Activated CD4-positive, alpha-beta T cell treated with anti-CD3 and anti-CD28 coated beads, Interleukin-2, amount 10 ng/mL, durations not matched to agents 24 days and 14 days (primary cell): ENCODE measurements at regions not wholly inside any gene's neighbourhood (a gene's known extent, or its start where the extent isn't known, plus 50 kb on each side); places are given as distances from the start of the nearest gene placed in this dataset.

Source experiments
- DNase-seq: peaks from one replicate; pipeline ENCODE4 v3.0.0; 2022
- H3K27ac Mint-ChIP-seq: one replicate; pipeline ENCODE4 v1.8.0; 2022; ENCODE audit warnings: mild to moderate bottlenecking, mixed read lengths
- H3K27me3 Mint-ChIP-seq: one replicate; pipeline ENCODE4 v1.8.0; 2022; ENCODE audit warnings: mixed read lengths
- H3K36me3 Mint-ChIP-seq: one replicate; pipeline ENCODE4 v1.8.0; 2022; ENCODE audit warnings: low read depth, mild to moderate bottlenecking, mixed read lengths
- H3K4me1 Mint-ChIP-seq: one replicate; pipeline ENCODE4 v1.8.0; 2021; ENCODE audit warnings: mixed read lengths
- H3K4me3 Mint-ChIP-seq: one replicate; pipeline ENCODE4 v1.8.0; 2022; ENCODE audit warnings: mild to moderate bottlenecking, moderate library complexity, mixed read lengths
- H3K9me3 Mint-ChIP-seq: one replicate; pipeline ENCODE4 v1.8.0; 2021; ENCODE audit warnings: mixed read lengths
- intact Hi-C: fragments of 100-400 bp; cut with micrococcal nuclease; formaldehyde crosslinking; loops from one replicate; pipeline ENCODE4 v1.15.1; 2023

- H3K4me1 Mint-ChIP-seq = no peaks in the 10 kb centered on the region
- no peaks in the 10 kb centered on the region for H3K9me3 Mint-ChIP-seq
- H3K27ac Mint-ChIP-seq = no peak overlapping the region
- no peaks in the 10 kb centered on the region for H3K36me3 Mint-ChIP-seq
- intact Hi-C loops = no loop called here
- peaks cover 16% of the 10 kb centered on the region for H3K27me3 Mint-ChIP-seq
- DNase-seq = no peak
- no peak overlapping the region for H3K4me3 Mint-ChIP-seq
Observed at GRCh38 chr13:29684441-29684840, 89.0 kb upstream of the SLC7A1 start.

GRCh38 chr13:29683041-29683440 lies 87.6 kb upstream of the SLC7A1 start:
- Mint-ChIP-seq H3K4me1 (no peaks in the 10 kb centered on the region), H3K27me3 (peaks cover 11% of the 10 kb centered on the region), H3K4me3 (no peak overlapping the region), H3K27ac (no peak overlapping the region), H3K9me3 (no peaks in the 10 kb centered on the region), H3K36me3 (no peaks in the 10 kb centered on the region)
- intact Hi-C loops = no loop called here
- no peak for DNase-seq

- no peak overlapping the region for H3K27ac Mint-ChIP-seq
- no peaks in the 10 kb centered on the region for H3K9me3 Mint-ChIP-seq
- no peaks in the 10 kb centered on the region for H3K36me3 Mint-ChIP-seq
- no peak overlapping the region for H3K4me3 Mint-ChIP-seq
- peaks cover 11% of the 10 kb centered on the region for H3K27me3 Mint-ChIP-seq
- H3K4me1 Mint-ChIP-seq = no peaks in the 10 kb centered on the region
- no peak for DNase-seq
- intact Hi-C loops = no loop called here
Observed at GRCh38 chr13:29681864-29682263, 86.4 kb upstream of the SLC7A1 start.

- Mint-ChIP-seq H3K9me3 (no peaks in the 10 kb centered on the region), H3K27ac (no peak overlapping the region), H3K4me3 (no peak overlapping the region), H3K4me1 (no peaks in the 10 kb centered on the region), H3K27me3 (peaks cover 9% of the 10 kb centered on the region), H3K36me3 (no peaks in the 10 kb centered on the region)
- intact Hi-C loops = no loop called here
- no peak for DNase-seq
Observed at GRCh38 chr13:29679396-29680053, 84.0 kb upstream of the SLC7A1 start.

- H3K4me3 Mint-ChIP-seq = no peak overlapping the region
Observed at GRCh38 chr13:29677627-29678026, 82.1 kb upstream of the SLC7A1 start.

GRCh38 chr13:29676941-29677452 lies 81.5 kb upstream of the SLC7A1 start:
- peaks cover 8% of the 10 kb centered on the region for H3K27me3 Mint-ChIP-seq
- no peak for DNase-seq
- no peaks in the 10 kb centered on the region for H3K36me3 Mint-ChIP-seq
- no peak overlapping the region for H3K4me3 Mint-ChIP-seq
- no peaks in the 10 kb centered on the region for H3K9me3 Mint-ChIP-seq
- no peak overlapping the region for H3K27ac Mint-ChIP-seq
- intact Hi-C loops = no loop called here
- H3K4me1 Mint-ChIP-seq = no peaks in the 10 kb centered on the region

More at GRCh38 chr13:29677627-29678026, 82.1 kb upstream of the SLC7A1 start:
- Mint-ChIP-seq H3K9me3 (no peaks in the 10 kb centered on the region), H3K4me1 (no peaks in the 10 kb centered on the region), H3K27me3 (peaks cover 8% of the 10 kb centered on the region), H3K36me3 (no peaks in the 10 kb centered on the region), H3K27ac (no peak overlapping the region)
- intact Hi-C loops = no loop called here
- no peak for DNase-seq

GRCh38 chr13:29676535-29676934 lies 81.0 kb upstream of the SLC7A1 start:
- Mint-ChIP-seq H3K9me3 (no peaks in the 10 kb centered on the region), H3K4me1 (no peaks in the 10 kb centered on the region), H3K27me3 (peaks cover 5% of the 10 kb centered on the region), H3K27ac (no peak overlapping the region), H3K36me3 (no peaks in the 10 kb centered on the region), H3K4me3 (no peak overlapping the region)
- DNase-seq = no peak
- intact Hi-C loops = no loop called here

- H3K27me3 Mint-ChIP-seq = peaks cover 1% of the 10 kb centered on the region
- no peak overlapping the region for H3K4me3 Mint-ChIP-seq
- intact Hi-C loops = no loop called here
- H3K9me3 Mint-ChIP-seq = no peaks in the 10 kb centered on the region
- no peak overlapping the region for H3K27ac Mint-ChIP-seq
- no peak for DNase-seq
- no peaks in the 10 kb centered on the region for H3K36me3 Mint-ChIP-seq
- no peaks in the 10 kb centered on the region for H3K4me1 Mint-ChIP-seq
Observed at GRCh38 chr13:29674532-29674931, 79.0 kb upstream of the SLC7A1 start.

GRCh38 chr13:29664591-29664990 lies 69.1 kb upstream of the SLC7A1 start:
- Mint-ChIP-seq H3K4me1 (no peaks in the 10 kb centered on the region), H3K36me3 (no peaks in the 10 kb centered on the region), H3K27me3 (peaks cover 17% of the 10 kb centered on the region)

GRCh38 chr13:29654843-29655547 lies 59.5 kb upstream of the SLC7A1 start:
- H3K9me3 Mint-ChIP-seq = no peaks in the 10 kb centered on the region
- intact Hi-C loops = no loop called here

More at GRCh38 chr13:29664591-29664990, 69.1 kb upstream of the SLC7A1 start:
- intact Hi-C loops = no loop called here
- no peak for DNase-seq
- Mint-ChIP-seq H3K9me3 (peaks cover 17% of the 10 kb centered on the region), H3K4me3 (no peak overlapping the region), H3K27ac (no peak overlapping the region)

GRCh38 chr13:29654384-29654783 lies 58.9 kb upstream of the SLC7A1 start:
- no peaks in the 10 kb centered on the region for H3K9me3 Mint-ChIP-seq
- DNase-seq = no peak

More at GRCh38 chr13:29654843-29655547, 59.5 kb upstream of the SLC7A1 start:
- no peak for DNase-seq
- no peaks in the 10 kb centered on the region for H3K4me1 Mint-ChIP-seq
- H3K36me3 Mint-ChIP-seq = no peaks in the 10 kb centered on the region
- H3K27ac Mint-ChIP-seq = no peak overlapping the region
- H3K27me3 Mint-ChIP-seq = no peaks in the 10 kb centered on the region
- H3K4me3 Mint-ChIP-seq = no peak overlapping the region

GRCh38 chr13:29648760-29649159 lies 53.3 kb upstream of the SLC7A1 start:
- Mint-ChIP-seq H3K4me1 (peaks cover 8% of the 10 kb centered on the region), H3K9me3 (no peaks in the 10 kb centered on the region), H3K4me3 (peak overlapping the region; percentile 52), H3K36me3 (no peaks in the 10 kb centered on the region), H3K27ac (peak overlapping the region; percentile 57), H3K27me3 (no peaks in the 10 kb centered on the region)
- intact Hi-C loops = no loop called here
- no peak for DNase-seq

More at GRCh38 chr13:29654384-29654783, 58.9 kb upstream of the SLC7A1 start:
- intact Hi-C loops = no loop called here
- Mint-ChIP-seq H3K4me3 (no peak overlapping the region), H3K4me1 (no peaks in the 10 kb centered on the region), H3K27ac (no peak overlapping the region), H3K27me3 (no peaks in the 10 kb centered on the region), H3K36me3 (no peaks in the 10 kb centered on the region)
